ENCODE measurements at regions not wholly inside any gene's neighbourhood (a gene's known extent, or its start where the extent isn't known, plus 50 kb on each side); places are given as distances from the start of the nearest gene placed in this dataset.

DNA sequence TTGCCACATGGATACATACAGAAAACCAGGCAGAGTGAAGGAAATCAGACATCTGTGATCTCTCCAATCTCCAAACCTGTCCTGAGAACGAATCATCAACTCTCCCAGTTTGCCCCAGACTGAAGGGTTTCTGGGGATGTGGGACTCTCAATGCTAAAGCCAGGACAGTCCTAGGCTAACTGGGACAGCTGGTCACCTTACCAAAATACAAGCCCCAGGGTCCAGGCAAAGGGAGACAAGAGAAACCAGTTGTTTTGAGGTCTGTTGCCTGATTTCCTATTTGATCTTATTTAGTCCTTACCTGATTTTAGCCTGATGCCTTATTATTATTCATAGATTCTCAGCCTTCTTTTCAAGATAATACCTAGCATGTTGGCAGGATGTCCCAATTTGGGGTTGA lies 51.7 kb upstream of the TAC4 start:
- TF ChIP-seq, protein P1, sequence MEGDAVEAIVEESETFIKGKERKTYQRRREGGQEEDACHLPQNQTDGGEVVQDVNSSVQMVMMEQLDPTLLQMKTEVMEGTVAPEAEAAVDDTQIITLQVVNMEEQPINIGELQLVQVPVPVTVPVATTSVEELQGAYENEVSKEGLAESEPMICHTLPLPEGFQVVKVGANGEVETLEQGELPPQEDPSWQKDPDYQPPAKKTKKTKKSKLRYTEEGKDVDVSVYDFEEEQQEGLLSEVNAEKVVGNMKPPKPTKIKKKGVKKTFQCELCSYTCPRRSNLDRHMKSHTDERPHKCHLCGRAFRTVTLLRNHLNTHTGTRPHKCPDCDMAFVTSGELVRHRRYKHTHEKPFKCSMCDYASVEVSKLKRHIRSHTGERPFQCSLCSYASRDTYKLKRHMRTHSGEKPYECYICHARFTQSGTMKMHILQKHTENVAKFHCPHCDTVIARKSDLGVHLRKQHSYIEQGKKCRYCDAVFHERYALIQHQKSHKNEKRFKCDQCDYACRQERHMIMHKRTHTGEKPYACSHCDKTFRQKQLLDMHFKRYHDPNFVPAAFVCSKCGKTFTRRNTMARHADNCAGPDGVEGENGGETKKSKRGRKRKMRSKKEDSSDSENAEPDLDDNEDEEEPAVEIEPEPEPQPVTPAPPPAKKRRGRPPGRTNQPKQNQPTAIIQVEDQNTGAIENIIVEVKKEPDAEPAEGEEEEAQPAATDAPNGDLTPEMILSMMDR (conservative IDR thresholded peaks at IDR 0.05; ENCODE audit: low read depth, low read length) = no peak
- TF ChIP-seq FOS (IDR thresholded peaks at IDR 0.05; ENCODE audit: low read depth, low read length) (no peak), MXI1 (IDR thresholded peaks at IDR 0.05; ENCODE audit: borderline replicate concordance, low read depth, low read length) (no peak), USF2 (IDR thresholded peaks at IDR 0.05; ENCODE audit: low read depth, low read length) (no peak), POLR2A (IDR thresholded peaks at IDR 0.05; ENCODE audit: low read depth, low read length) (no peak), SMC3 (IDR thresholded peaks at IDR 0.05; ENCODE audit: low read depth, low read length) (no peak), RAD21 (IDR thresholded peaks at IDR 0.05; ENCODE audit: low read length) (no peak), RFX5 (IDR thresholded peaks at IDR 0.05; ENCODE audit: low read depth, low read length) (no peak)
- TF ChIP-seq, protein P2, sequence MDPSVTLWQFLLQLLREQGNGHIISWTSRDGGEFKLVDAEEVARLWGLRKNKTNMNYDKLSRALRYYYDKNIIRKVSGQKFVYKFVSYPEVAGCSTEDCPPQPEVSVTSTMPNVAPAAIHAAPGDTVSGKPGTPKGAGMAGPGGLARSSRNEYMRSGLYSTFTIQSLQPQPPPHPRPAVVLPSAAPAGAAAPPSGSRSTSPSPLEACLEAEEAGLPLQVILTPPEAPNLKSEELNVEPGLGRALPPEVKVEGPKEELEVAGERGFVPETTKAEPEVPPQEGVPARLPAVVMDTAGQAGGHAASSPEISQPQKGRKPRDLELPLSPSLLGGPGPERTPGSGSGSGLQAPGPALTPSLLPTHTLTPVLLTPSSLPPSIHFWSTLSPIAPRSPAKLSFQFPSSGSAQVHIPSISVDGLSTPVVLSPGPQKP (IDR thresholded peaks at IDR 0.05; ENCODE audit: borderline replicate concordance, low read depth, low read length) = no peak

Measured in IMR-90 (cell line).